Calu3 (cell line): ENCODE measurements at regions not wholly inside any gene's neighbourhood (a gene's known extent, or its start where the extent isn't known, plus 50 kb on each side); places are given as distances from the start of the nearest gene placed in this dataset.

Experiments
- BruUV-seq: library from RNA; stranded (reverse); fragments of 400-500 nt; replicated peaks from 2 replicates; lab custom pipeline; 2021; lab: Mats Ljungman, UMichigan
- CTCF ChIA-PET: fragments of 300-600 bp; sonication (Branson Sonifier 250); formaldehyde crosslinking; loops from one replicate; lab custom pipeline; 2022; ENCODE audit warnings: antibody characterized with exemption; lab: Charles Lee
- DNase-seq: peaks from one replicate; pipeline ENCODE4 v3.0.0; 2022
- H3K27ac Mint-ChIP-seq: one replicate; pipeline ENCODE4 v1.8.0; 2022; ENCODE audit warnings: mixed read lengths; ENCODE audit not compliant: unreplicated experiment
- H3K27me3 Mint-ChIP-seq: one replicate; pipeline ENCODE4 v1.8.0; 2022; ENCODE audit warnings: mixed read lengths; ENCODE audit not compliant: unreplicated experiment
- H3K36me3 Mint-ChIP-seq: one replicate; pipeline ENCODE4 v1.8.0; 2022; ENCODE audit warnings: mild to moderate bottlenecking, moderate library complexity, mixed read lengths; ENCODE audit not compliant: insufficient read depth, unreplicated experiment
- H3K4me1 Mint-ChIP-seq: one replicate; pipeline ENCODE4 v1.8.0; 2022; ENCODE audit warnings: mild to moderate bottlenecking, low read depth, mixed read lengths; ENCODE audit not compliant: unreplicated experiment
- H3K4me3 Mint-ChIP-seq: one replicate; pipeline ENCODE4 v1.8.0; 2022; ENCODE audit warnings: mild to moderate bottlenecking, low read depth, moderate library complexity, mixed read lengths; ENCODE audit not compliant: unreplicated experiment
- H3K9me3 Mint-ChIP-seq: one replicate; pipeline ENCODE4 v1.8.0; 2022; ENCODE audit warnings: low read depth, mixed read lengths; ENCODE audit not compliant: unreplicated experiment
- intact Hi-C: fragments of 100-400 bp; cut with micrococcal nuclease; formaldehyde crosslinking; loops from one replicate; pipeline ENCODE4 v1.10.0; 2022; ENCODE audit not compliant: unreplicated experiment
- TF ChIP-seq, protein P1 (sequence below): fragments of 200-600 bp; IDR thresholded peaks from one replicate; pipeline ENCODE4 v1.8.0; 2022; ENCODE audit warnings: antibody characterized with exemption; ENCODE audit not compliant: unreplicated experiment

GRCh38 chr13:111518161-111518792 is 197.8 kb downstream of the TEX29 start:
- Mint-ChIP-seq H3K4me3 (no peak overlapping the region), H3K36me3 (no peaks in the 10 kb centered on the region), H3K27ac (no peak overlapping the region), H3K27me3 (peaks cover 9% of the 10 kb centered on the region), H3K4me1 (no peaks in the 10 kb centered on the region), H3K9me3 (no peaks in the 10 kb centered on the region)
- no TSS peak for BruUV-seq
- intact Hi-C loops = no loop called here
- DNase-seq = no peak
- TF ChIP-seq, protein P1, sequence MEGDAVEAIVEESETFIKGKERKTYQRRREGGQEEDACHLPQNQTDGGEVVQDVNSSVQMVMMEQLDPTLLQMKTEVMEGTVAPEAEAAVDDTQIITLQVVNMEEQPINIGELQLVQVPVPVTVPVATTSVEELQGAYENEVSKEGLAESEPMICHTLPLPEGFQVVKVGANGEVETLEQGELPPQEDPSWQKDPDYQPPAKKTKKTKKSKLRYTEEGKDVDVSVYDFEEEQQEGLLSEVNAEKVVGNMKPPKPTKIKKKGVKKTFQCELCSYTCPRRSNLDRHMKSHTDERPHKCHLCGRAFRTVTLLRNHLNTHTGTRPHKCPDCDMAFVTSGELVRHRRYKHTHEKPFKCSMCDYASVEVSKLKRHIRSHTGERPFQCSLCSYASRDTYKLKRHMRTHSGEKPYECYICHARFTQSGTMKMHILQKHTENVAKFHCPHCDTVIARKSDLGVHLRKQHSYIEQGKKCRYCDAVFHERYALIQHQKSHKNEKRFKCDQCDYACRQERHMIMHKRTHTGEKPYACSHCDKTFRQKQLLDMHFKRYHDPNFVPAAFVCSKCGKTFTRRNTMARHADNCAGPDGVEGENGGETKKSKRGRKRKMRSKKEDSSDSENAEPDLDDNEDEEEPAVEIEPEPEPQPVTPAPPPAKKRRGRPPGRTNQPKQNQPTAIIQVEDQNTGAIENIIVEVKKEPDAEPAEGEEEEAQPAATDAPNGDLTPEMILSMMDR = no peak
- CTCF ChIA-PET = no interaction called here

DNA sequence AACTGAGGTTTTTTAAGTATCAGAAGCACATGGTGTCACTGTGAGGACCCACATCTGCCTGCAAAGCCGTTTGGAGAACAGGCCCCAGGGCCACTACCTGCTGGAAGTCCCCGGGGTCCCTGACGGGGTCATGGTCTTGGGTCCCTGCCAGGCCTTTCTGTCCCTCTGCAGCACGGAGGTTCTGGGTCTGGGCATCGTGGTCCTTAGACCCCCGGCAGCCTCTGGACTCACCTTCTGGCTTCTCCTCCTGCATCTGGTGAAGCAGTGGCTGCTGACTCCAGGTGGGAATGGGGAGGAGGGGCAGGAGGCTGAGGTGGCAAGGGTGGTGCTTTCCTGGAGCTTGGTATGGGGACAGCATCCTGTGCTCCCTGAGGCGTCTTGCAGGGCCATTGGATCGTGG is 198.6 kb downstream of the TEX29 start:
- TF ChIP-seq, protein P1 = no peak
- DNase-seq = no peak
- H3K4me1 Mint-ChIP-seq = no peaks in the 10 kb centered on the region
- intact Hi-C loops = no loop called here
- H3K27ac Mint-ChIP-seq = no peak overlapping the region
- no peak overlapping the region for H3K4me3 Mint-ChIP-seq
- H3K9me3 Mint-ChIP-seq = no peaks in the 10 kb centered on the region
- H3K27me3 Mint-ChIP-seq = peaks cover 9% of the 10 kb centered on the region
- CTCF ChIA-PET = no interaction called here
- no TSS peak for BruUV-seq
- no peaks in the 10 kb centered on the region for H3K36me3 Mint-ChIP-seq

GRCh38 chr13:111519490-111520170 is 199.2 kb downstream of the TEX29 start:
- no peak for DNase-seq
- CTCF ChIA-PET = no interaction called here
- Mint-ChIP-seq H3K9me3 (no peaks in the 10 kb centered on the region), H3K4me1 (no peaks in the 10 kb centered on the region), H3K27ac (no peak overlapping the region), H3K36me3 (no peaks in the 10 kb centered on the region), H3K27me3 (peaks cover 7% of the 10 kb centered on the region), H3K4me3 (no peak overlapping the region)
- no TSS peak for BruUV-seq
- TF ChIP-seq, protein P1 = no peak
- intact Hi-C loops = no loop called here

DNA sequence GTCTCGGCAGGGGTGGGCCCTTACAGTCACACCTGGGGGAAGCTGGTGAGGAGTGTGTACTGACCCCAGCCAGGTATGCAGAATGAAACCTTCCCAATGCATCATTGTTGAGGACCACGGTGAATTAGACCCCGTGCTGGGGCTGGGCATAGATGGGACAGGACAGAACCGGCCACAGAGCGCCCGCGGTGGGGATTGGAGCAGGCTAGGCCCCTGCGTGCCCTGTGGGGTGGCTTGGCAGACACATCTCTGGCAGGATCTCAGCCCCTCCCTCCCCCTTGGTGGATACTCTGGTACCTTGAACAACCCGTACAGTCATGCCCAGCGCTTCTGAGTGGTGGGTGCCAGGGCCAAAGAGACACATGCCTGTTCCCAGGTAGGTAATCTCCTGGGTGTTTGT is 200.6 kb downstream of the TEX29 start:
- Mint-ChIP-seq H3K27me3 (no peaks in the 10 kb centered on the region), H3K4me3 (no peak overlapping the region), H3K4me1 (no peaks in the 10 kb centered on the region), H3K27ac (no peak overlapping the region), H3K36me3 (no peaks in the 10 kb centered on the region), H3K9me3 (no peaks in the 10 kb centered on the region)
- TF ChIP-seq, protein P1 = no peak
- BruUV-seq = no TSS peak
- intact Hi-C loops = no loop called here
- no peak for DNase-seq
- CTCF ChIA-PET = no interaction called here
